HFFc6 (cell line): ENCODE measurements at regions not wholly inside any gene's neighbourhood (a gene's known extent, or its start where the extent isn't known, plus 50 kb on each side); places are given as distances from the start of the nearest gene placed in this dataset.
"Not testable (repeated sequence)": the region's sequence is repeated elsewhere in the genome, so short reads cannot be mapped to it uniquely, and the experiment has no call there.

Experiments used
- DNase-seq: peaks from one replicate; pipeline ENCODE4 v3.0.0-alpha.2; 2018
- H3K27ac Mint-ChIP-seq: 2 replicates; pipeline ENCODE4 v1.8.0; 2020; ENCODE audit warnings: mild to moderate bottlenecking, mixed read lengths
- H3K27me3 Mint-ChIP-seq: 2 replicates; pipeline ENCODE4 v1.8.0; 2021; ENCODE audit warnings: mild to moderate bottlenecking, moderate library complexity, mixed read lengths; ENCODE audit not compliant: insufficient read depth
- H3K36me3 Mint-ChIP-seq: 2 replicates; pipeline ENCODE4 v1.8.0; 2021; ENCODE audit warnings: low read depth, mixed read lengths
- H3K4me1 Mint-ChIP-seq: 2 replicates; pipeline ENCODE4 v1.8.0; 2020; ENCODE audit warnings: low read depth, mixed read lengths
- H3K4me3 Mint-ChIP-seq: 2 replicates; pipeline ENCODE4 v1.8.0; 2020; ENCODE audit warnings: mild to moderate bottlenecking, moderate library complexity, mixed read lengths
- H3K9me3 Mint-ChIP-seq: 2 replicates; pipeline ENCODE4 v1.8.0; 2020; ENCODE audit warnings: mild to moderate bottlenecking, mixed read lengths
- TF ChIP-seq, protein P1 (sequence below): fragments of 200-600 bp; sonication (generic); IDR thresholded peaks from 2 replicates; pipeline ENCODE4 v1.5.0; 2021; ENCODE audit warnings: antibody characterized with exemption, mild to moderate bottlenecking

DNA sequence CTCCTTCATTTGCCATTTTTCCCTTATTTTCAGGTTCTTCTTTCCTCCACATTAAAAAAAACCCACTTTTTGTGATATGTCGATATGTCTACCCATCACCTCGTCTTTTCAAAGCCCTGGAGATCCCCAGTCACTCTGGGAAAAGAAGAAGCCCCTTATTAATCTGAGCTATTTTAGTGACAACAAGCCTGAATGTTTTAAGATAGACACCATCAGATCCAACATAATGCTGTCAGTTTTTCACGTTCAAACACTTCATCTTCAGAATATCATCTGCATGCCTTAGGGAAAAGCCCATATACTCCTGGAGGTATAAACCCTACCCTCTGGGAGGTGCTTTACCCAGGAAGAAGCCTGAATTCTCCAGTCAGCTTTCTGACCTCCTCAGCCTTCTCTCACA lies 464.0 kb upstream of the CDH4 start:
- Mint-ChIP-seq H3K4me3 (no peak overlapping the region), H3K4me1 (no peaks in the 10 kb centered on the region), H3K36me3 (no peaks in the 10 kb centered on the region), H3K9me3 (peaks cover 44% of the 10 kb centered on the region), H3K27ac (no peak overlapping the region), H3K27me3 (peaks cover 2% of the 10 kb centered on the region; the same call in 1 of the 2 replicates)
- TF ChIP-seq, protein P1, sequence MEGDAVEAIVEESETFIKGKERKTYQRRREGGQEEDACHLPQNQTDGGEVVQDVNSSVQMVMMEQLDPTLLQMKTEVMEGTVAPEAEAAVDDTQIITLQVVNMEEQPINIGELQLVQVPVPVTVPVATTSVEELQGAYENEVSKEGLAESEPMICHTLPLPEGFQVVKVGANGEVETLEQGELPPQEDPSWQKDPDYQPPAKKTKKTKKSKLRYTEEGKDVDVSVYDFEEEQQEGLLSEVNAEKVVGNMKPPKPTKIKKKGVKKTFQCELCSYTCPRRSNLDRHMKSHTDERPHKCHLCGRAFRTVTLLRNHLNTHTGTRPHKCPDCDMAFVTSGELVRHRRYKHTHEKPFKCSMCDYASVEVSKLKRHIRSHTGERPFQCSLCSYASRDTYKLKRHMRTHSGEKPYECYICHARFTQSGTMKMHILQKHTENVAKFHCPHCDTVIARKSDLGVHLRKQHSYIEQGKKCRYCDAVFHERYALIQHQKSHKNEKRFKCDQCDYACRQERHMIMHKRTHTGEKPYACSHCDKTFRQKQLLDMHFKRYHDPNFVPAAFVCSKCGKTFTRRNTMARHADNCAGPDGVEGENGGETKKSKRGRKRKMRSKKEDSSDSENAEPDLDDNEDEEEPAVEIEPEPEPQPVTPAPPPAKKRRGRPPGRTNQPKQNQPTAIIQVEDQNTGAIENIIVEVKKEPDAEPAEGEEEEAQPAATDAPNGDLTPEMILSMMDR, result no peak
- DNase-seq, result no peak

GRCh38 chr20:60789399-60789798 lies 462.7 kb upstream of the CDH4 start:
- TF ChIP-seq, protein P1, result no peak
- peaks cover 44% of the 10 kb centered on the region for H3K9me3 Mint-ChIP-seq
- H3K4me3 Mint-ChIP-seq, result no peak overlapping the region
- H3K27ac Mint-ChIP-seq, result no peak overlapping the region
- DNase-seq, result no peak
- peaks cover 2% of the 10 kb centered on the region; the same call in 1 of the 2 replicates for H3K27me3 Mint-ChIP-seq
- no peaks in the 10 kb centered on the region for H3K4me1 Mint-ChIP-seq
- no peaks in the 10 kb centered on the region for H3K36me3 Mint-ChIP-seq

DNA sequence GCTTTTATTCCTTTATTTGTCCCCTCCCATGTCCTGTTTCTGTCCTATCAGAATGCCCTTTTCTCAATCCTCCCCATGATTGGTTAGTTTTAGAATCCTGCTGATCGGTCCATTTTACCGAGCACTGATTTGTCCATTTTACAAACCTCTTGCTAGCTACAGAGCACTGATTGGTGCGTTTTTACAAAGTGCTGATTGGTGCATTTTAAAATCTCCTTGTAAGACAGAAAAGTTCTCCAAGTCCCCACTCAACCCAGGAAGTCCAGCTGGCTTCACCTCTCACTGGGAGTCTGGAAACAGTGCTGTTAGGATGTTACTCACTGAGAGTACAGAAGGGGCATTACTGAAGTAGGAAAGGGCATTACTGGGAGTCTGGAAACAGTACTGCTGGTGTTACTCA lies 461.7 kb upstream of the CDH4 start:
- peaks cover 44% of the 10 kb centered on the region for H3K9me3 Mint-ChIP-seq
- H3K27me3 Mint-ChIP-seq, H3K4me3 Mint-ChIP-seq, DNase-seq, H3K36me3 Mint-ChIP-seq, H3K4me1 Mint-ChIP-seq, H3K27ac Mint-ChIP-seq: not testable (repeated sequence)

- H3K36me3 Mint-ChIP-seq, result no peaks in the 10 kb centered on the region
- H3K27me3 Mint-ChIP-seq, result peaks cover 2% of the 10 kb centered on the region; the same call in 1 of the 2 replicates
- no peak overlapping the region for H3K4me3 Mint-ChIP-seq
- peaks cover 44% of the 10 kb centered on the region for H3K9me3 Mint-ChIP-seq
- no peak for DNase-seq
- TF ChIP-seq, protein P1, result no peak
- no peak overlapping the region for H3K27ac Mint-ChIP-seq
- H3K4me1 Mint-ChIP-seq, result no peaks in the 10 kb centered on the region
Observed at GRCh38 chr20:60791823-60792222, 460.2 kb upstream of the CDH4 start.

DNA sequence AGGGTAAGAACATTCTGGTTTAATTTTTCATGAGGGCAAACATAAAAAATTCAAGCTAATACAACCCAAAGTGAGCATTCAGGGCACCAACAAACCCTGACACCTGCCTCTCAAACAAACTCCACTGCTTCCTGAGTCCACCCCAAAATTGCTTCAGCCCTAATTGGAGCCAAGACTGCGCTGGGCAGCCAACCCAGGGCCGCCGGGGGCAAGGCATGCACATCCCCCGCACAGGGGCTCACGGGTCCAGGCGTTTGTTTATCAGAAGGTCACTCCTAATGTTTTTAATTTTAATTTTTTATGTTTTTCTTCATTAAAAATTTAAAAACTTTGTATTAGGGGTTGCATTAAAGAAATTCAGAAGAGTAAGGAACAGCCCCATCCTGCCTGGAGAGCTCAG lies 459.1 kb upstream of the CDH4 start:
- Mint-ChIP-seq H3K4me3 (no peak overlapping the region), H3K27me3 (peaks cover 5% of the 10 kb centered on the region), H3K27ac (no peak overlapping the region), H3K9me3 (peaks cover 47% of the 10 kb centered on the region), H3K4me1 (no peaks in the 10 kb centered on the region), H3K36me3 (peaks cover 6% of the 10 kb centered on the region; the same call in 1 of the 2 replicates)
- TF ChIP-seq, protein P1, result no peak
- no peak for DNase-seq

DNA sequence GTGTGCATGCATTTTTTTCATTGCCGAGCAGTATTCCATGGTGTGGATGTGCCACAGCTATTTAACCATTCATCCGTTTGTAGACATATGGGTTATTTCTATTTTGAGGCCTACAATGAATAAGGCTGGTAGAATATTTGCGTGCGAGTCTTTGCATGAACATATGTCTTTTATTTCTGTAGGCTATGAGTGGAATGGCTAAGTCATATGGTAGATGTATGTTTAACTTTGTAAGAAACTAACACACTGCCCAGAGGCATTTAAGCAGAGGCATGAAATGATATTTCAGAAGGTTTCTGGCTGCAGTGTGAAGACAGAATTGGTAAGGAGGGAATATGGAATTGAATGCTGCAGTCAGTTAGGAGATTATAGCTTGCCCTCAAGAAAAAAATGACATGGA lies 457.4 kb upstream of the CDH4 start:
- DNase-seq, result no peak
- H3K27me3 Mint-ChIP-seq, result peaks cover 5% of the 10 kb centered on the region
- H3K4me1 Mint-ChIP-seq, result no peaks in the 10 kb centered on the region
- H3K4me3 Mint-ChIP-seq, result no peak overlapping the region
- peaks cover 42% of the 10 kb centered on the region for H3K9me3 Mint-ChIP-seq
- peaks cover 6% of the 10 kb centered on the region; the same call in 1 of the 2 replicates for H3K36me3 Mint-ChIP-seq
- no peak overlapping the region for H3K27ac Mint-ChIP-seq
- TF ChIP-seq, protein P1, result no peak
